ENCODE measurements at regions not wholly inside any gene's neighbourhood (a gene's known extent, or its start where the extent isn't known, plus 50 kb on each side); places are given as distances from the start of the nearest gene placed in this dataset.

DNA sequence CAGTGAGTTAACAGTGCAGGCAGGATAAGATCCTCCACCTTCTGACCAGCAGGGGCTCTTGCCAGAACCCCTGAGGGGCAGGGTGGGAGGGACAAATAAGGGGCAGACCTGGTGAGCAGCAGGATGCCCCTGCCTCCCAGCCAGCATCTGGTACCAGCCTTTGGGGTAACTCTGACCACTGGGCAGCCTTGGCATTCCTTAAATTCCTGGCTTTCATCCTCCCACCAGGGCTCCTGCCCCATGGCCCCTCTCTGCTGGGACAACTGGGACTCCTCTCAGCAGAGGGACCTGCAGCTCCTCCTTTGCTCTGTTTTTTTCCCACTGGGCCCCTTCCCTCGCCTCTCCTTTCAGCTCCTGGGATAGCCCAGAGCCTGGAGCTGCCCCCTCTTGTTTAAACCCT is 98.0 kb upstream of the CD82 start (continued):
- TF ChIP-seq, protein P1, sequence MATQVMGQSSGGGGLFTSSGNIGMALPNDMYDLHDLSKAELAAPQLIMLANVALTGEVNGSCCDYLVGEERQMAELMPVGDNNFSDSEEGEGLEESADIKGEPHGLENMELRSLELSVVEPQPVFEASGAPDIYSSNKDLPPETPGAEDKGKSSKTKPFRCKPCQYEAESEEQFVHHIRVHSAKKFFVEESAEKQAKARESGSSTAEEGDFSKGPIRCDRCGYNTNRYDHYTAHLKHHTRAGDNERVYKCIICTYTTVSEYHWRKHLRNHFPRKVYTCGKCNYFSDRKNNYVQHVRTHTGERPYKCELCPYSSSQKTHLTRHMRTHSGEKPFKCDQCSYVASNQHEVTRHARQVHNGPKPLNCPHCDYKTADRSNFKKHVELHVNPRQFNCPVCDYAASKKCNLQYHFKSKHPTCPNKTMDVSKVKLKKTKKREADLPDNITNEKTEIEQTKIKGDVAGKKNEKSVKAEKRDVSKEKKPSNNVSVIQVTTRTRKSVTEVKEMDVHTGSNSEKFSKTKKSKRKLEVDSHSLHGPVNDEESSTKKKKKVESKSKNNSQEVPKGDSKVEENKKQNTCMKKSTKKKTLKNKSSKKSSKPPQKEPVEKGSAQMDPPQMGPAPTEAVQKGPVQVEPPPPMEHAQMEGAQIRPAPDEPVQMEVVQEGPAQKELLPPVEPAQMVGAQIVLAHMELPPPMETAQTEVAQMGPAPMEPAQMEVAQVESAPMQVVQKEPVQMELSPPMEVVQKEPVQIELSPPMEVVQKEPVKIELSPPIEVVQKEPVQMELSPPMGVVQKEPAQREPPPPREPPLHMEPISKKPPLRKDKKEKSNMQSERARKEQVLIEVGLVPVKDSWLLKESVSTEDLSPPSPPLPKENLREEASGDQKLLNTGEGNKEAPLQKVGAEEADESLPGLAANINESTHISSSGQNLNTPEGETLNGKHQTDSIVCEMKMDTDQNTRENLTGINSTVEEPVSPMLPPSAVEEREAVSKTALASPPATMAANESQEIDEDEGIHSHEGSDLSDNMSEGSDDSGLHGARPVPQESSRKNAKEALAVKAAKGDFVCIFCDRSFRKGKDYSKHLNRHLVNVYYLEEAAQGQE (IDR thresholded peaks at IDR 0.05; ENCODE audit: low read depth) = no peak
- TF ChIP-seq POLR2AphosphoS5 (IDR thresholded peaks at IDR 0.05; ENCODE audit: low read depth, low read length) = no peak
- no peak for TF ChIP-seq FOSL1 (IDR thresholded peaks at IDR 0.05; ENCODE audit: low read depth)
- no peak for TF ChIP-seq CBX3 (IDR thresholded peaks at IDR 0.05; ENCODE audit: low read depth)
- TF ChIP-seq RAD21 (IDR thresholded peaks at IDR 0.05; ENCODE audit: low read depth) = no peak

DNA sequence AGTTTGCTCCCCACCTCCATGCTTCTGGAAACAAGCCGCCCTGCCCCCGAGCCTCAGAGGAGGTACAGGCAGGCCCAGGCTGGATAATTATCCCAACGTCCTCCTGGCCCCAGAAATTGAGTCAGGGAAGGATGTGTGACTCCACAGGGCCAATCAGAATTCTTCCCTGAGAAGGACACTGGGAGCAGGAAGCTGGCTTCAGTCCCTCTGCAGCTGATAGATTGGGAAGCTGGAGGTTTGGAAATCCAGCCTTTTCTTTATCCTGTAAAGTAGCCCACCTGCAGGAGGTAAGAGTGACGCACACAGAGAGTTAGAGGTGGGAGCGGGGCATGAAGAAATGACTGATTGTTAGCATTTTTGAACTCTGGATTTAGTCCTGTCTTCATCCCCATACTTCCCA is 97.5 kb upstream of the CD82 start:
- Histone ChIP-seq H3K9me3 (ENCODE audit: control insufficient read depth in 1 of 2, insufficient read depth in 1 of 2, low read depth in 1 of 2, low read length in 2 of 2) (peaks cover 0 to 4% of the 10 kb centered on the region in 2 experiments; a peak in 1 of 4 replicates), H3K4me2 (ENCODE audit: low read length) (no peak overlapping the region), H3K4me1 (ENCODE audit: control insufficient read depth in 1 of 2, insufficient read depth in 2 of 2, low read length in 2 of 2) (no peaks in the 10 kb centered on the region), H3K27me3 (ENCODE audit: insufficient read depth, low read length) (peaks cover 7% of the 10 kb centered on the region; the same call in 1 of the 2 replicates), H3K27ac (ENCODE audit: low read depth, low read length) (no peak overlapping the region), H3K79me2 (ENCODE audit: insufficient read depth, low read length) (no peaks in the 10 kb centered on the region), H2AFZ (ENCODE audit: low read depth, low read length, poor library complexity, severe bottlenecking) (no peak overlapping the region), H3K9ac (ENCODE audit: low read length) (no peak overlapping the region), H3K4me3 (replicated peaks in 1 of 2; ENCODE audit: low read depth in 1 of 2, low read length in 2 of 2) (no peak overlapping the region), H4K20me1 (ENCODE audit: insufficient read depth) (no peaks in the 10 kb centered on the region), H3K9me2 (ENCODE audit: insufficient read depth) (no peaks in the 10 kb centered on the region), H3K36me3 (ENCODE audit: control insufficient read depth in 1 of 2, insufficient read depth in 2 of 2, low read length in 2 of 2) (no peaks in the 10 kb centered on the region)
- CTCF ChIA-PET = interaction anchor here (2.1 kb wide), 1 partner anchor 11 kb away, joined by 6 read pairs; no protein-coding TSS in a partner anchor
- POLR2A ChIA-PET = no interaction called here
- RAD21 ChIA-PET (ENCODE audit: low non-redundant PET in 1 of 2, low total read pairs in 2 of 2, uncharacterized antibody in 2 of 2, unreplicated experiment in 2 of 2) = no interaction called here
- no peak for ATAC-seq
- TF ChIP-seq, protein P2, sequence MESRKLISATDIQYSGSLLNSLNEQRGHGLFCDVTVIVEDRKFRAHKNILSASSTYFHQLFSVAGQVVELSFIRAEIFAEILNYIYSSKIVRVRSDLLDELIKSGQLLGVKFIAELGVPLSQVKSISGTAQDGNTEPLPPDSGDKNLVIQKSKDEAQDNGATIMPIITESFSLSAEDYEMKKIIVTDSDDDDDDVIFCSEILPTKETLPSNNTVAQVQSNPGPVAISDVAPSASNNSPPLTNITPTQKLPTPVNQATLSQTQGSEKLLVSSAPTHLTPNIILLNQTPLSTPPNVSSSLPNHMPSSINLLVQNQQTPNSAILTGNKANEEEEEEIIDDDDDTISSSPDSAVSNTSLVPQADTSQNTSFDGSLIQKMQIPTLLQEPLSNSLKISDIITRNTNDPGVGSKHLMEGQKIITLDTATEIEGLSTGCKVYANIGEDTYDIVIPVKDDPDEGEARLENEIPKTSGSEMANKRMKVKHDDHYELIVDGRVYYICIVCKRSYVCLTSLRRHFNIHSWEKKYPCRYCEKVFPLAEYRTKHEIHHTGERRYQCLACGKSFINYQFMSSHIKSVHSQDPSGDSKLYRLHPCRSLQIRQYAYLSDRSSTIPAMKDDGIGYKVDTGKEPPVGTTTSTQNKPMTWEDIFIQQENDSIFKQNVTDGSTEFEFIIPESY (IDR thresholded peaks at IDR 0.05; ENCODE audit: extremely low read depth, insufficient replicate concordance, low read length) = no peak
- no peak for DNase-seq (ENCODE audit: low read depth, low spot score)
- intact Hi-C loops (cut with micrococcal nuclease) = no loop called here
- BruUV-seq (replicated peaks) = no TSS peak

Data from HCT116 (cell line).